Central memory CD8-positive, alpha-beta T cell (primary cell): ENCODE measurements at regions not wholly inside any gene's neighbourhood (a gene's known extent, or its start where the extent isn't known, plus 50 kb on each side); places are given as distances from the start of the nearest gene placed in this dataset.

Source experiments
- ATAC-seq: fragments of 150-1000 bp; cut with Tn5 transposase; replicated peaks from 2 replicates; pipeline ENCODE4 v1.10.0; 2022; ENCODE audit warnings: mild to moderate bottlenecking, moderate FRiP score, moderate number of reproducible peaks; ENCODE audit not compliant: poor library complexity, severe bottlenecking; ENCODE audit errors: extremely low read depth
- DNase-seq, 2 donors: peaks; one replicate each; pipeline ENCODE4 v3.0.0; 2021; ENCODE audit warnings: low spot score in 2 of 2
- H3K27ac Mint-ChIP-seq: one replicate; pipeline ENCODE4 v1.8.0; 2022; ENCODE audit warnings: low read depth, mild to moderate bottlenecking, moderate library complexity, mixed read lengths
- H3K27me3 Mint-ChIP-seq: one replicate; pipeline ENCODE4 v1.8.0; 2022; ENCODE audit warnings: mixed read lengths
- H3K36me3 Mint-ChIP-seq: one replicate; pipeline ENCODE4 v1.8.0; 2022; ENCODE audit warnings: mild to moderate bottlenecking, moderate library complexity, mixed read lengths; ENCODE audit not compliant: insufficient read depth
- H3K4me1 Mint-ChIP-seq: one replicate; pipeline ENCODE4 v1.8.0; 2022; ENCODE audit warnings: mixed read lengths
- H3K4me3 Mint-ChIP-seq: one replicate; pipeline ENCODE4 v1.8.0; 2022; ENCODE audit warnings: mild to moderate bottlenecking, moderate library complexity, mixed read lengths
- H3K9me3 Mint-ChIP-seq: one replicate; pipeline ENCODE4 v1.8.0; 2022; ENCODE audit warnings: mixed read lengths

DNA sequence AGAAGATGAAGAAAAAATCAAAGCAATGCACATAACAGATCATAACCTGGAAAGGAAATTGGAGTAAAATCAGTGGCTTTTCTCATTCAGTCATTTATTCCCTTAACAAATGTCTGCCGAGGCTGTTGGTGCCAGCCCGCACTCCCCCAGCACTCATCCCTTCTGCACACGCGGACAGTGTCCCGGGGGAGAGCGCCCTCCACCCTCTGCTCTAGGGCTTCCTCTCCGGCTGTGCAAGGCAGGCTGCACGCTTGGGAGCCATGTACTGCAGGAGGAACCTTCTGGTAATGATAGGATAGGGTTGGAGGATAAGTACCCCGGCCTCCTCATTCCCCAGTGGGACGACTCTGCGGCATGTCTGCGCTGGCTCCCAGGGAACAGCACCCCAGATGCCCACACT lies 134.5 kb downstream of the PAX1 start:
- Mint-ChIP-seq H3K9me3 (no peaks in the 10 kb centered on the region), H3K4me3 (no peak overlapping the region), H3K27ac (no peak overlapping the region), H3K36me3 (no peaks in the 10 kb centered on the region), H3K27me3 (no peaks in the 10 kb centered on the region), H3K4me1 (no peaks in the 10 kb centered on the region)
- no peak for ATAC-seq
- no peak for DNase-seq

- H3K27ac Mint-ChIP-seq = no peak overlapping the region
- no peaks in the 10 kb centered on the region for H3K36me3 Mint-ChIP-seq
- peaks cover 11% of the 10 kb centered on the region for H3K9me3 Mint-ChIP-seq
- no peak for DNase-seq
- no peak for ATAC-seq
- no peaks in the 10 kb centered on the region for H3K4me1 Mint-ChIP-seq
- H3K4me3 Mint-ChIP-seq = no peak overlapping the region
- H3K27me3 Mint-ChIP-seq = no peaks in the 10 kb centered on the region
Measured at GRCh38 chr20:21836346-21836745, 130.9 kb downstream of the PAX1 start.

- ATAC-seq = no peak
- no peaks in the 10 kb centered on the region for H3K36me3 Mint-ChIP-seq
- H3K4me3 Mint-ChIP-seq = no peak overlapping the region
- H3K27ac Mint-ChIP-seq = no peak overlapping the region
- peaks cover 11% of the 10 kb centered on the region for H3K9me3 Mint-ChIP-seq
- H3K27me3 Mint-ChIP-seq = no peaks in the 10 kb centered on the region
- no peak for DNase-seq
- no peaks in the 10 kb centered on the region for H3K4me1 Mint-ChIP-seq
Measured at GRCh38 chr20:21835042-21835441, 129.6 kb downstream of the PAX1 start.

DNA sequence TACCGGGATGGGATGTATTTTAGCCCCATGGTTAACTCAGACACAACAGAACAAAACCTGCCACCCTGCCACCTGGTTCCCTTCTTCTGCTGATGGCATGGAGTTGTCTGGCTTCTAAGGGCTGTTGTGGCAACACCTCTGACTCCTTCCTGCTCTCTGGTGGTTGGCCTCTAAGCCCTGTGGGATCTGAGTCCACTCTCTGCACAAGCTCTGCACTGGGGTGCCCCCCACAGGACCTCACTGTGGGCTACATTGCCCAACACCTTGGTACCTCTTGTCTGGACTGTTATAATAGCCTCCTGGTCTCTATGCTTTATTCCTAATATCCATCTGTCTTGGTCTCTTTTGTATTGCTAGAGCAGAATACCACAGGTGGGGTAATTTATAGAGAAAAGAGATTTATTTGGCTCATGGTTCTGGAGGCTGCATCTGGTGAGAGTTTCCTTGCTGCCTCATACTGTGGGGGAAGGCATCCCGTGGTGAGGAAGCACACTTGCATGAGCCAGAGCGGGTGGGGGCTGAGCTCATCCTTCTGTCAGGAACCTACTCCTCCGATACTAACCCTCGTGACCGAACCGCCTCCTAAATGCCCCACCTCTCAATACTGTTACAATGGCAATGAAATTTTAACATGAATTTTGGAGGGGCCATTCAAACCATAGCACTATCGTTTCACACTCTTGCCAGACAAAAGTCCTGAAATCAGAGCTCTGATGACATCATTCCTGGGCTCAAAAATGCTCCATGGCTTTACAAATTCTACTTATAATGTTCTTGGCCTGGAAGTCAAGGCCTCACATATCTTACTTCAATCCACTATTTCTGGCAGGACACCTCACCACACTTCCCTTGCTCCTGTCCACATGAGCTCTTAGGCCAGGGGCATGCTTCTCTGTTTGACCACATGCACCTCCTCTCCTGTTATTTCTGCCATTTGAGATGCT lies 127.2 kb downstream of the PAX1 start:
- no peak for ATAC-seq
- Mint-ChIP-seq H3K27me3 (no peaks in the 10 kb centered on the region), H3K4me3 (no peak overlapping the region), H3K36me3 (no peaks in the 10 kb centered on the region), H3K4me1 (no peaks in the 10 kb centered on the region), H3K9me3 (peaks cover 16% of the 10 kb centered on the region), H3K27ac (no peak overlapping the region)
- DNase-seq = no peak

GRCh38 chr20:21826976-21827375 lies 121.5 kb downstream of the PAX1 start:
- no peak for DNase-seq
- H3K27me3 Mint-ChIP-seq = no peaks in the 10 kb centered on the region

GRCh38 chr20:21821358-21821757 lies 115.9 kb downstream of the PAX1 start:
- Mint-ChIP-seq H3K4me3 (no peak overlapping the region), H3K36me3 (no peaks in the 10 kb centered on the region), H3K27ac (no peak overlapping the region), H3K4me1 (no peaks in the 10 kb centered on the region), H3K27me3 (no peaks in the 10 kb centered on the region), H3K9me3 (no peaks in the 10 kb centered on the region)
- DNase-seq (no peak), ATAC-seq (no peak)

More at GRCh38 chr20:21826976-21827375, 121.5 kb downstream of the PAX1 start:
- H3K9me3 Mint-ChIP-seq = peaks cover 6% of the 10 kb centered on the region
- ATAC-seq = no peak
- H3K27ac Mint-ChIP-seq = no peak overlapping the region
- H3K36me3 Mint-ChIP-seq = no peaks in the 10 kb centered on the region
- H3K4me3 Mint-ChIP-seq = no peak overlapping the region
- no peaks in the 10 kb centered on the region for H3K4me1 Mint-ChIP-seq

DNA sequence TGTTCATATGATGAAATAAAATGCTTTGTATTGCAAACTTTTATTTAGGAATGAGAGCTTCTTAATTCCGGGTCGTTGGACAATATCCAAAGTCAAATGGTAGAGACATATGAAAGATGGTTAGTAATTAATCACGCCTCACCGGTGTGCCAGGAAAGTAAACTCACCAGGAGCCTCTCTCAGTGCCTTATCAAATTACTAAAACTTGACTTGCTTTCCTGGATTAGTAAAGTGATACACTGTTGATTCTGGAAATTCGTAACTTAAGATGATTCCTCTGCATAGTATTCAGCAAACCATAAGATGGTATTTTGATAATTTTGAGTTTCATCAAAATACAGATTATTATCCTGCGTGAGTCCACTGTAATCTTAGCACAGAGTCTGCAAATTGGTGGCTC lies 115.2 kb downstream of the PAX1 start:
- no peaks in the 10 kb centered on the region for H3K4me1 Mint-ChIP-seq
- no peak for DNase-seq
- no peaks in the 10 kb centered on the region for H3K27me3 Mint-ChIP-seq
- no peak overlapping the region for H3K27ac Mint-ChIP-seq
- no peaks in the 10 kb centered on the region for H3K9me3 Mint-ChIP-seq
- no peaks in the 10 kb centered on the region for H3K36me3 Mint-ChIP-seq
- no peak for ATAC-seq
- H3K4me3 Mint-ChIP-seq = no peak overlapping the region

DNA sequence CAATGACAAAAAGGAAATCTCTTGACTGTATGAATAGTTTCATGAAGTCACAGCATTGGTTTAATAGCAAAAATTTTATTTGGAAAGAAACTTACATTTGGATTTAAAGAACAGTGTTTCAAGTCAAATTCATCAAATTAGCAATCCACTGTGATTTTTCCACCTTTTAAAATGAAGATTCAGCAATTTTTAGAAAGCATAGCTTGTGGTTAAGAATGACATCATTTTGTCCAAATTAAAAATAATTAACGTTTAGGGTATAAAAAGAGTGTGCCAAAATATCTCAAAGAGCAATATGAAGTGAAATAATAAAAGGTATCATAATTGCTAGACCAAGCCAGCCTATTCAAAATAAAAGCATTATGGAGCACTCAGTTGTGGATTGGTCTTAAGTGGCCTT lies 114.6 kb downstream of the PAX1 start:
- Mint-ChIP-seq H3K27ac (no peak overlapping the region), H3K4me3 (no peak overlapping the region), H3K27me3 (no peaks in the 10 kb centered on the region), H3K36me3 (no peaks in the 10 kb centered on the region), H3K9me3 (no peaks in the 10 kb centered on the region), H3K4me1 (no peaks in the 10 kb centered on the region)
- no peak for DNase-seq
- ATAC-seq = no peak

DNA sequence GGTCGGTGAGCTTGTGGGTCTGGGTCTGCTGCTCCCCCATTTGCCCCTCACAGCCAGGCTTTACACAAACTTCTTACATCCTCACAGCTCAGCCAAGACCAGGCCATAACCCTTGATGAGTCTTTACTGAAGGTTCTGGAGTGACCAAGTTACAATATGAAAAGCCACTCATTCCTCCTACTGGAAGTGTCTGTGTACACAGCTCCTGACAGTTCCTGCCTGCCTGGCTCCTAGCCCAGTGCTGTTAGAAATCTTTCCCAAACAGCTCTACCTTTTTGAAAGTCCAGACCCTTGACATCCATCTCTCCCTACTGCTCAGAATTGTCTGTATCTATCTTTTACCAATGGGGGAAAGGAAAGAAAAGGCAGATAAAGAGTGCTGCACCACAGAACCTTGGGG lies 106.9 kb downstream of the PAX1 start:
- DNase-seq = no peak
- Mint-ChIP-seq H3K9me3 (peaks cover 12% of the 10 kb centered on the region), H3K36me3 (no peaks in the 10 kb centered on the region), H3K4me3 (no peak overlapping the region), H3K27me3 (peaks cover 7% of the 10 kb centered on the region), H3K4me1 (no peaks in the 10 kb centered on the region), H3K27ac (no peak overlapping the region)
- no peak for ATAC-seq

DNA sequence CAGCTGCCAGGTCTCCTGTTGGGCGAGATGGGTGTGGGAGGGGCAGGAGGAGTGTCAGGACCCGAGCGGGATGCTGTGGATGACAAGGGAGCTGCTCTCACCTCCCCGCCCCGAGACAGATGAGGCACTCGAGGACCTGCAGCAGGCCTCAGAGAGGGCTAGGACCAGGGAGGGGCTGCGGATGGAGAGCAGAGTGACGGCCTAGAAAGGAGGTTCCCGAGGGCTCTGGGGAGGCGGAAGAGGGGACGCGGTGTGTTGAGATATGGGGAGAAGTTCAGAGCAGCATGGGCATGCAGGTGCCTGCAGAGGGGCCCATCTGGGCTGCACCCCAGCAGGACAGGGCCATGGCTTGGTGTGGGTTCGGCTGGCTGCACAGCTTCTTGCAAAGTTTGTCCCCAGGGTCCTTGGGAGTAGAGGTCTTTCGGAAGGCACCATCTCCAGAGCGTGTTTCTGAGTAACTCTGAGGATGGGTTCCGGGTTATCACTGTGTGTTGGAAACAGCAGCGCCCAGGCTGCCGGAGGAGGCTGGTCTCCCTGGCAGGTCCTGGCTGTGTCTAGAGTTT lies 104.6 kb downstream of the PAX1 start:
- Mint-ChIP-seq H3K36me3 (no peaks in the 10 kb centered on the region), H3K27ac (no peak overlapping the region), H3K9me3 (peaks cover 21% of the 10 kb centered on the region), H3K4me1 (no peaks in the 10 kb centered on the region), H3K27me3 (peaks cover 7% of the 10 kb centered on the region), H3K4me3 (no peak overlapping the region)
- ATAC-seq (no peak), DNase-seq (no peak)

DNA sequence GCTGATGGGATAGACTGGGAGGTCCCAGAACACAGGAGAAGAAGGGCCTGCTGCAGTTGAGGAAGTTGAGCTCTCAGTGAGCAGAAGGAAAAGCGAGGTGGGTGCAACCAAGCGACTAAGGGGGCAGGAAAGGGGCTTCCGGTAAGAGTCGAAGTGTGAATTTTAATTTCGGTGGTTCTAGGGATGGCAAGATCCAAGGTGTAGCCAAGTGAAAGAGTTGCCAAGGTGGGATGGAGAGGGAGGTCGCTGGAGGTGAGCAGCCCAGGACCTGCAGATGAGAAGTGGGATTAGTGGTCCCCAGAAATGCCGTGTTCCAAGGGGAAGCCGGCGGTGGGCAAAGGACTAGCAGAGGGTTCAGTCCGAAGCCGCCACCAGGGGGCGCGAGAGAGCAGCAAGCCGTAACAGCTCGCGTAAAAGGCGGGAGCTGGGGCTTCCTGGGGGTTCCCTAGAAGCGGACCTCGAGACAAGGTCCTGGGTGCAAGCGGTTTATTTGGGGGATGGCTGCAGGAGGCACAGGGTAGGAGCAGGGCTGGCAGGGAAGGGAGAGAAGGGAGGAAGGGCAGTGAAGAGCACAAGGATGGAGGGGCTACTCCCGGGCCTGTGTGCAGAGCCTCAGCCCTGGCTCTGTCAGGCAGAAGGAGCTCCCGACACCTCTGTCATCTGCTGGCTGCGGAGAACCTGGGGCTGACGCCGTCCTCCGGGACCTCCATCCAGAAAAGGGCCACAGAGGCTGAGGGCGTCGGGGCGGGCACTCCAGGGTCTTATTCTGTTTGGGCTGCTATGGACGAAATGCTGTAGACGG lies 103.6 kb downstream of the PAX1 start:
- H3K4me3 Mint-ChIP-seq = no peak overlapping the region
- H3K27ac Mint-ChIP-seq = no peak overlapping the region
- peaks cover 7% of the 10 kb centered on the region for H3K27me3 Mint-ChIP-seq
- H3K4me1 Mint-ChIP-seq = no peaks in the 10 kb centered on the region
- no peaks in the 10 kb centered on the region for H3K36me3 Mint-ChIP-seq
- peaks cover 21% of the 10 kb centered on the region for H3K9me3 Mint-ChIP-seq
- ATAC-seq (no peak), DNase-seq (no peak)

DNA sequence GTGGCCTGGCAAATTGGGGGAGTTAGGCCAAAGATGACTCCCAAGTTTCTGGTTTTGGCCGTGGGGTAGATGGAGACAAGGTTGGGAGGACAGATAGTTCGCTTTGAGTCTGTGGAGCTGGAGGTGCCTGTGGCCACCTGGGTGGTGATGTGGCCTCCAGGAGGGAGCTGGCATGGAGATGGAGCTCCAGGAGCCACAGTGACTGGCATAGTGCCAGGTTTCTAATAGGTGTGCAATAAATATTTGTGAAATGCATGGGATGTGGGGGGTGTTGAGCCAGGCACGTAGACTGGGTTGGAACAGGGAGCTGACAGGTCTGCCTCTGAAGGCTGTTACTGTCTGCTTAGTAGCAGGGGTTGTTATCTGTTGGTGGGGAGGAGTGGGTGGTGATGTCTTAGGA lies 102.7 kb downstream of the PAX1 start:
- Mint-ChIP-seq H3K9me3 (peaks cover 18% of the 10 kb centered on the region), H3K4me1 (no peaks in the 10 kb centered on the region), H3K36me3 (no peaks in the 10 kb centered on the region), H3K4me3 (no peak overlapping the region), H3K27ac (no peak overlapping the region), H3K27me3 (peaks cover 7% of the 10 kb centered on the region)
- no peak for ATAC-seq
- DNase-seq = no peak
